ENCODE measurements at regions not wholly inside any gene's neighbourhood (a gene's known extent, or its start where the extent isn't known, plus 50 kb on each side); places are given as distances from the start of the nearest gene placed in this dataset.

DNA sequence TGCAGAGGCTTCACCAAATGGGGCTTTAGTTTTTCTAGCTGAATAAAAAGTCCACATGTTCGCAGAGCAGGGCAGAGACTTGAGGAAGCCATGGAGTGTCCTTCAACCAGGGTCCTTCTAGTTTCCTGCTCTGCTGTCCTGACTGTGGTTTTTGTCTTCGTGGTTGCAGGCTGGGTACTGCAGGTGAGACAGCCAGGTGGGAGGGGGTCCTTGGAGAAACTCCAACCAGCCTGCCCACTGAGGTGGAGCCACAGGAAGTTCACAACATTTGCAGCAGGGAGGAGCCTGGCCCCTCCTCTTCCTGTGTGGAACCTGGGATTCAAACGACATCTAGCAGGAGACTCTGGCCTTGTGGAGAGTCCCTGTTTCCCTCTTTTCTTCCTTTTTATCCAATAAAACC lies 68.8 kb upstream of the MYLIP start:
- TF ChIP-seq, protein P1, sequence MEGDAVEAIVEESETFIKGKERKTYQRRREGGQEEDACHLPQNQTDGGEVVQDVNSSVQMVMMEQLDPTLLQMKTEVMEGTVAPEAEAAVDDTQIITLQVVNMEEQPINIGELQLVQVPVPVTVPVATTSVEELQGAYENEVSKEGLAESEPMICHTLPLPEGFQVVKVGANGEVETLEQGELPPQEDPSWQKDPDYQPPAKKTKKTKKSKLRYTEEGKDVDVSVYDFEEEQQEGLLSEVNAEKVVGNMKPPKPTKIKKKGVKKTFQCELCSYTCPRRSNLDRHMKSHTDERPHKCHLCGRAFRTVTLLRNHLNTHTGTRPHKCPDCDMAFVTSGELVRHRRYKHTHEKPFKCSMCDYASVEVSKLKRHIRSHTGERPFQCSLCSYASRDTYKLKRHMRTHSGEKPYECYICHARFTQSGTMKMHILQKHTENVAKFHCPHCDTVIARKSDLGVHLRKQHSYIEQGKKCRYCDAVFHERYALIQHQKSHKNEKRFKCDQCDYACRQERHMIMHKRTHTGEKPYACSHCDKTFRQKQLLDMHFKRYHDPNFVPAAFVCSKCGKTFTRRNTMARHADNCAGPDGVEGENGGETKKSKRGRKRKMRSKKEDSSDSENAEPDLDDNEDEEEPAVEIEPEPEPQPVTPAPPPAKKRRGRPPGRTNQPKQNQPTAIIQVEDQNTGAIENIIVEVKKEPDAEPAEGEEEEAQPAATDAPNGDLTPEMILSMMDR (IDR thresholded peaks at IDR 0.05) = no peak
- TF ChIP-seq POLR2A (IDR thresholded peaks at IDR 0.05) = no peak

All from uterus (tissue), 2 donors.